ENCODE measurements at regions not wholly inside any gene's neighbourhood (a gene's known extent, or its start where the extent isn't known, plus 50 kb on each side); places are given as distances from the start of the nearest gene placed in this dataset.

DNA sequence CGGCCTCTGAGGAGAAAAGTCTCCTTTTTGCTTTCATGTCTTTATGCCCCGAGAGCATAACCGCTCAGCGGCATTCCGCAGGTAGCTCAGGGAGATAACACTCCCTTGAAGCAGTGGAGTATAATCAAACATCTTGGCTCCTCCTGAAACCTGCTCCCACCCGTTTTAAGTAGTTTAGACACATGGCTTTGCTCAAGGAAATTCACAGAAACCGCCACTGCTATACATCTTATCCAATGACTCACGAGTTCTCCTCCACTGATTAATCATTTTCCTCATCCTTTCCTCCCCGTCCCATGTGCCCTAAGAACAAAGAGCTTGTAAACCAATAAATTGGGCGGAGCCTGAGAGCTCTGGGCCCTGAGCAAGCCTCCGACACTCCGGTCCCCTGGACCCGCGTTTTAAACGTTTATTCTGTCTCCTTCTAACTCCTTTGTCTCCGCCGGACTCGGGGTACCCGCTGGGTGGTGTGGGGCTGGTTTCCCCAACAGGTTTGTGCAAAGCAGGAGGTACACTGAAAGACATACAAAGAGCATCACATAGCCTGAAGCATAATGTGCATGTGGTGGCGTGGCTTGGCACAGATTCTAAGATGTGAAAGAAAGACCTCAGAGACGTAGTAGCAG is 401.2 kb downstream of the TLL1 start:
- DNase-seq (ENCODE audit: low read depth) = no peak

DNA sequence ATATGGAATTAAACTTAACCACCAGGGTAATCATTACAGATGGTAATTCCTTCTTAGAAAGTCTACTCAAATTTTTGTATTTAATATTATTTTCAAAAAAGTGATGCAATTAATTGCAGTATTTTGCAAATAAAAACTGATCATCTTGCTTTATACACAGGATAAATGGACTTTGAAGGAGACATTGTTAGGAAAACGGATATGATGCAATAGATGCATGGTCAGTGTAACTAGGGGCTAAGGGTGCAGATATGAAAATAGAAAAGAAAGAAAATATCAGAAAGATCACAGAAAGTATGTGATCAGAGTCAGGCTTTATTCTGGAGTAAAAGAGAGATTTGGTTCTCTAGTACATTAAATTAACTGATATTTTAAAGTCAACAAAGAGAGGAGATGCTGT is 401.7 kb downstream of the TLL1 start:
- no peak for DNase-seq (ENCODE audit: low read depth)

DNA sequence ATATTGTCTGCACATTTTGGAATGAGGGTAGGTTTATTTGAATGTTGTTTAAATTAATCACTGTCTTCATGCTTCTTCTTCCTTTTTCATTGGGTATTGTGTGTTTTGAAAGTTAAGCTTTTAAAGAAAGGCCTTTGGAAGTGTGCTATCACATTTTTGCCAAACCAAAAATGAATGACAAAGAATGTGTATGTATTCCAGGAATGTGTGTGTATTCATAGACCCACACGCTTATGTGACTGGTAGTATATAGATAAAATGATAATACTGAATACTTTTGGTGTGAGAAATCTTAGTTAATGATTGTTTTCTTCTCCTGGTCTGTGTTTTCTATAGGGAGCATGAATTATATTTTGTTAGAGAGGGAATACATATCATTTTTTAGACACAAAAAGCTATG is 404.4 kb downstream of the TLL1 start:
- no peak for DNase-seq (ENCODE audit: low read depth)

DNA sequence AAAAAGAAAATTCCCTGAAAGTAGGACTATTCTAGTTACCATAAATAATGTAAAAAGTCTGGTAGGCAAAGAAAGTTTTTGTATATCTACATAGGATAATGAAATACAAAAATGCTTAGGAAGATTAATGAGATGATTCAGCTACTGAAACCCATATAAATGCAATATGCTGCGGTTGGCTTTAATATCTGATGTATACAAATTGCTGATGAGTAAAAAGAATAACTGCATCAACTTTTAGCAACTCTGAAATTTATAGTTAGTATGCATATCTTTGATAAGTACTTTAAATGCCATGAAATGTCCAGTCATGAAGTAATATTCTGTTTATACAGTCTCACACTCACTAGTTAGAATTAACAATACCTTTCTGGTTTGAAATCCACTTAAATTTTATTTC is 404.8 kb downstream of the TLL1 start:
- no peak for DNase-seq (ENCODE audit: low read depth)

DNA sequence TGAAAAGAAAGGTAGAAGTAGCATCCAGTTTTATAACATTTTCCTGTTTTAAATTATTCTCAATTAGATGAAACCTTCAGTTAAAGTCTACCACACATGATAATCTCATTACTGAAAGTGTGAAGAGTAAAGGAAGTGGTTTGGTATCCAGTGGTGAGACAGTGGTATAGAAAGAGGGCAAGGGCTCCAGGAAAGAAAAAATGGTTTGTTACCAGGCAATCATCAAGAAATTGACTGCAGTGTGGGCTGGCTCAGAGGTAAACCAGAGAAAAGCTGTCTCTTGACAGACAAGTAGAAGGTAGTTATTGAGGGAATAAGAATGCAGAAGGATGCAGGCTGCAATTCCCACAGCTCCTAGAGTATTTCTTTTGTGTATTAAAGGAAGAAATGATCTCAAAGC is 406.2 kb downstream of the TLL1 start:
- DNase-seq (ENCODE audit: low read depth) = no peak

DNA sequence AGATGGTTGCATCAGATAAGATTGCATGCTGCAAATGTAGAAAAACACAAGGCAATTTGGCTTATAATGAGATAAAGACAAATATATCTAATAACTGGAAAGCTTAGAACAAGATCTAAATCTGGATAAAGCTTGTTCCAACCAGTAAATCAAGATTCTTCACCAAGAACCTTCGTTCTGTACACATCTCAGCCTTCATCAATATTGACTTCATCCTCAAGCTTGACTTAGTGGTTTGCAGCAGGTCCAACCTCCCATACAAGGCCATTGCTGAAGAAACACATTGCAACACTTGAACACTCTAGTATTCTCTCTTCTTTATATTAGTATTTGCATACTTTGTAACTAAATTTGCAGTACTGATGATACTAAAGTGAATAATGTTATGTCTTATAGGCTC is 407.6 kb downstream of the TLL1 start:
- no peak for DNase-seq (ENCODE audit: low read depth)

DNA sequence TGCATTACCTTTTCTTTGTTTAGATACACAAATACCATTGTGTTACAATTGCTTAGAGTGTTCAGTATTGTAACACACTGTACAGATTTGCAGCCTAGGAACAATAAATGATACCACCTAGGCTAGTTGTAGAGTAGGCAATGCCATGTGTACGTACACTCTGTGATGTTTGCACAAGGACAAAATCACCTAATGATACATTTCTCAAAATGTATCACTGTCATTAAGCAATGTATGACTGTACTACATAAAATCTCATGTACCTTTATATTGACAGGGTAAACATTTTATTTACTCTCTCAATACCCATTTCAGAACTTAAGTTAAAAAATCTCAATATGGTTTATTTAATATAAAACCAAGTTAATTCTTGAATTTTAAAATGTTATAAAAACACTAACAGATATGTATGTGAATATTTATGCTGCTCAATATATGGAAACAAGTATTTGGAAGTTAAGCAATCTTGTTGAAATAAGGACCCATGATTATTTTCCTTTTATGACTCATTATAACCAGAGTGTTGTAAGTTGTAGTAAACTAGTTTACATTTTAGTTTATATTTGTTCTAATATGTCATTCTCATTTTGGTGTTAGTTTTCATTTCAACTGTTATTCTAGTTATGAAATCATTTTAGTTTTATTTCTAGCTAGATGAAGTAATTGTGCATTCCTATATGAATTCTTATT is 409.2 kb downstream of the TLL1 start:
- DNase-seq (ENCODE audit: low read depth) = no peak

DNA sequence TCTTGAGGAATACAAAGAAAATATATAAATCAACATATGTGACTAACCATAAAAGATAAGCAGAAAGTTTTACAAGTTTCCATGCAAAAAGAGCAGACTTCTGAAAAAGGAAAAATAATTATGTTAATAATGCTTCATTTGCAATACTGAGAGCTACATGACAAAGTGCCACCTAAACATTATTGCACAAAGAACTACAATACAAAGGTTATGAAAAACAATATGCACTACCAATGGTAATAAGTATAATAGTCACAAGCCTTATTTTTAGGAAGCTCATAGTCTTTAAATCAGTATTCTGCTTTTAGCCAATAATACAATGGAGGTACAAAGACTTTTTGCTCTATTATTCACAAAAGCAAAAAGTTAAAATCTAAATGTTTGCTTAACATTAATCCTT is 411.2 kb downstream of the TLL1 start:
- no peak for DNase-seq (ENCODE audit: low read depth)

DNA sequence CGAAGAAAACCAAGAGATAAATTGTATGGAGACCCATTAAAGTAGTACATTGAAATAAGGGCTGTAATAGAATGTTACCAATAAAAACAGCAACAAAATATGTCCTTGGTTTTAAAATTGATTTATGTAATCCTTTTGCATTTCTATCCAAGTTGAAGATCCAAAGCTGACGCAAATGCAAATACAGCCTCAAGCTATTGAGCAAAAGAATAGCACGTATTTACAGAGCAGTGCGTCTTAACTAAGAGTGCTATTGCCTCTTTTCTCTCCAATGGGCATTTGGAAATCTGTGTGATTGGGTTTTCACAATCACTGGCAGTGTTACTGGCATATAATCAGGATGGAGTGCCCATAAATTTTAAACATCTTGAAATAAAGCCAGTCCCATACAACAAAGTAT is 417.4 kb downstream of the TLL1 start:
- DNase-seq (ENCODE audit: low read depth) = no peak

DNA sequence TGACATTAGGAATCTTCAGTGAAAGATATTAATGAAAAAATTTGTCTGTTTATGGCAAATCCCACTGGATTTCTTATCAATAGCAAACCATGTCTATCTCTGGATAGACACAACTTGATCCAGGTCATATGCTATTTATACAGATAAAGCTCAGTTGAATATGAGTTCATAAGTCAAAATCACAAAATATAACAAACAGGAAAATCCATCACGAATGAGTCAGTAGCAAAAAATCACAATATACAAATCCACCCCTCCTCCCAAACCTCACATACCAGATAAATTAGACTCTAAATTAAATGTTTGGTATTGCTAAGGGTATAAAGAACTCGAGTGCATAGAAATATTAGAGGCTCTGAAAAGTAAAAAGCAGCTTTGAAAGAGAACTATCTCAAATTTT is 420.5 kb downstream of the TLL1 start:
- DNase-seq (ENCODE audit: low read depth) = peak; percentile 42

DNA sequence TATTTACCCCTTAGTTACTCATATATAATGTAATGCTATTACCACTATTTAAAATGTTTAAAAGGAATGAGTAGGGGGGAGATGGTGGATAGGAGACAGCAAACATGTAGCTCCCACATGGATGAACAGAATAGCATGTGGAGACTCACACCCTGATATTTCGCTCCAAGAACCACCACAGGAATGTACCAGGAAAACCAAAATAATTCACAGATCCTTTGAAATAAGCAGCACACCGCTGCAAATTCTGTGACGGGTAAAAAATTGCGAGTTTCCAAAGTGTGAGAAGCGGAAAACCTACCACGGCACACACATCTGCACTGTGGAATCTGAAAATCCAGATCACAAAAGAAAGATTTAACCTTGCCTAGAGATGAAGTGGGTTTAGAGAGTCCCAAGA is 428.2 kb downstream of the TLL1 start:
- DNase-seq (ENCODE audit: low read depth) = peak; percentile 48

DNA sequence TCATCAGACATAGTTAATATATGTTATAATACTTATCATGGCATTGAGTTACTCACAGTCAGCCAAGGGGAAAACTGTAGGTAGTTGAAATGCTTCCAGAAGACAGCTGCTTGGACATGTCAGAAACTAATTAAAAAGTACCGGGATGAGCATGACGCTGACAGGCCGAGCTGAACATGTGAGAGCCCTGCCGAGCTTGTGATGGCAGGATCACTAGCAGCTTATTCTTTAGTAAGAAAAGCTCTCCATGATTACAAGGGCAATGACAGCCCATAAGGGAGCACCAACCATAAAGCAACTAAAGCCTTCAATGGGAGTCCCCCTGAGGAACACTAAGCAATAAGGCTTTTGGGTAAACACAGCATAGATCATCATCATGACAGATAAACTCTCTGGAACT is 435.6 kb downstream of the TLL1 start:
- no peak for DNase-seq (ENCODE audit: low read depth)

DNA sequence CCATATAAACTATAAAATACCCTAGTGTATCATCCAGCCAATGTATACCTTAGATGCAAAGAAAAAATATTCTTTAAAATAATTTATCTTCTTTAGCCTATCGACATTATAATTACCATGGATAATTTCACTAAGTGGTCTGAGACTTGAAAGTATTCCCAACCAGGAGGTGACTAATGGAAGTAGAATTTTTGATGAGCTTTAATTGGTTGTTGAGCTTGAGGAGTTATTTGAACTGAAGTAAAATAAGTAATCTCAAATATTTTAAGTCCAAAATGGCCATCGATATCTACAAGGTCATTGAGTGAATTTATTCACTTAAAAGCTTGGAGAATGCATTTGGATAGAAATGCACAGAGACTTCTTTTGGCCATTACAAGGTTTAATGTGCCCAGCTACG is 436.2 kb downstream of the TLL1 start:
- DNase-seq (ENCODE audit: low read depth) = no peak

DNA sequence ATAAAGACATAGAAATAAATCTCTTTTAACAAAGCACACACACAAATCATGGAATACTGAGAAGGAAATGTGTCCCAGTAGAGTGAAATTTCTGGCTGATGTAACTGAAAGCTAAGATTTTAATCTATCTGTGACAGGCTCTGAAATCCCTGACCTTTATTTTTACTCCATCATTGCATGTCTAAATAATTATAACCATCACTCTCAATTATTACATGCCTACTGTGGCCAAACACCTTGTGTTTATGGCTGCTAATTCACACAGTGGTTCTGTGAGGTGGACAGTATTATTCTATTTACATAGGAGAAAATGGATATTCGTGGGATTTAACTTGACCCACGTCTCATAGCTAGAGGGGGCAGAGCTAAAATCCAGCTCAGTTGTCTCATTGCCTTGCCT is 438.1 kb downstream of the TLL1 start:
- no peak for DNase-seq (ENCODE audit: low read depth)

DNA sequence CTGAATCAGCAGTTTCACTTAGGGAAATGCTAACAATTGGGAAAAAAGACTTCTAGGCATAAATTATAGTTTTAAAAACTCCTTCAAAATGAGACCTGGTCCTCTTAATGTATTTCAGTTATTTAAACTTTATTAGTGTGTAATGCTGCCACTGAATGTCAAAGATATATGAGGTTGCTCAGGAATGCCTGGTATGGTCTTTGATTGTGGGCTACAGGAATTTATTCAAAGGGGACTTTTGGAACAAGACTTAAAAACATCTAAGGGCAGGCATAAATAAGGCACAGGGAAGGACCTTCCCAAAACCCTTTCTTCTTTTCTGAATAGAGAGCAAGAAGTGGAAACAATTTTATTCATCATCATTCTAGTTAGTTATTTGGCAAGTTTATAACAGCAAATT is 439.1 kb downstream of the TLL1 start:
- no peak for DNase-seq (ENCODE audit: low read depth)

DNA sequence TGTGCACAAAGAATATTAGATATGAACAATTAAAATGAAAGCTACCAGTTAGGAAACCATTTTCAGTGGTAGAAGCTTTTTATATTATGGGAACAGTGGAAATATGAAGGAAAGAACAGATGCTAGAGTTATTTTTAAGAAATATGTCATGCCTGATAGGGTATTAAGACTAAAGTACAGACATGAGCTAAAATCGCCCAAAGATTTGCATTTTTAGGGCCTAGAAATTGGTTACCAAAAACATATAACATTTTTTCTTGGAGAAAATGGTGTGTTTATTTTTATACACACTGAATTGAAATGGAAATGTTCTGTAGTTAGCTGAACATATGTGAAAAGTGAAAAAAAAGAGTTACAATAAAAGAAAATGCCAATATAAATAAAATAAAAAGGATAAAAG is 441.9 kb downstream of the TLL1 start:
- DNase-seq (ENCODE audit: low read depth) = no peak

DNA sequence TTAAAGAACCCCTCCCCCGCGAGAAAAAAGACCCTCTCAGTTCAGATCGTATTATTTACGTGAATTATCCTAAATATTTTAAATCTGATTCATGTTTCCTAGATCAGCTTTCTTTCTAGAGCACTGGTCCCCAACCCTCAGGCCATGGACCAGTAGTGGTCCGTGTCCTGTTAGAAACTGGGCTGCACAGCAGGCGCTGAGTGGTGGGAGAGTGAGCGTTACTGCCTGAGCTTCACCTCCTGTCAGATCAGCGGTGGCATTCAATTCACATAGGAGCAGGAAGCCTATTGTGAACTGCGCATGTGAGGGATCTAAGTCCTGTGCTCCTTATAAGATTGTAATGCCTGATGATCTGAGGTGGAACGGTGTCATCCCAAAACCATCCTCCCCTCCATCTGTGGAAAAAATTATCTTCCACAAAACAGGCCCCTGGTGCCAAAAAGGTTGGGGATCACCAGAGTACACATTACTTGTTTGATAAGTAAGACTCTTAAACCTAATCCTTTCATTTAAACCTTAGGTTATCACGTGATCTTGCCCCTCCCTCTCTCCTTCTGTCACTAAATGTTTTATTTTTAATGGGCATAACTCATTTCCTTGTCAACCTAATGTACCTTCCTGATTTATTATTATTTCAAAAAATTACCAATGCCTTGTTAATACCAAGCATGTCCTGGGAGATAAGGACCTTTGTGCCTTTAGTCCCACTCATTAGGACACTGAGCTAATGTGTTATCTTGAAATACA is 442.9 kb downstream of the TLL1 start:
- DNase-seq (ENCODE audit: low read depth) = no peak

DNA sequence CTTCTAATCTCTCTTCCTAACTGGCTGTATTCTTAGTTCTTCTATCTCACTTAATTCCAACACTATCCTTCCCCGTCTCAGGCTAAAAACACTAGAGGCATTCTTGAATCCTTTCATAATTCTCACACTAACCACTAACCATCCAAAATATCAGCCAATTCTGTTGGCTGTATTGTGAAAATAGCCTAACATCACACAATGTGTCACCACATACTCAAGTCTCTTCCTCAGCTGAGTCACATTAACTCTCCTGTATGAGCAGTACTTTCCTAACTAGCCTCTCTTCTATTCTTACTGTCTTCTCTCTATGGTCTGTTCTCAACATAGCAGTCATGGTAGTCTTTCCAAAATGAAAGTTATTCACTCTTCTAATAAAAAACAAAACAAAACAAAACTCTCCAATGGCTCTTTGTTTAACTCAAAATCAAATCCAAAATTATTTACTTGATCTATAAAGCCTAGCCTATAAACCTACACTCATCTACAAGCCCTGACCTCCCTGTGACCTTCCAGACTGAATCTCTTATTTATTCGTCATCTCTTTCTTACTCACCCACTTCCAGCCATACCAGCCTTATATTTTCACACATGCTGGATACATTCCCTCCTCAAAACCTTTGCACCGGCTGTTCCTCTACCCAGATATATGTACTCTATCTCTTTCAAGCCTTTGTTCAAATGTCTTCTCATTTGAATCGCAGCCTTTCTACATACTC is 445.9 kb downstream of the TLL1 start:
- peak; percentile 85 for DNase-seq (ENCODE audit: low read depth)

DNA sequence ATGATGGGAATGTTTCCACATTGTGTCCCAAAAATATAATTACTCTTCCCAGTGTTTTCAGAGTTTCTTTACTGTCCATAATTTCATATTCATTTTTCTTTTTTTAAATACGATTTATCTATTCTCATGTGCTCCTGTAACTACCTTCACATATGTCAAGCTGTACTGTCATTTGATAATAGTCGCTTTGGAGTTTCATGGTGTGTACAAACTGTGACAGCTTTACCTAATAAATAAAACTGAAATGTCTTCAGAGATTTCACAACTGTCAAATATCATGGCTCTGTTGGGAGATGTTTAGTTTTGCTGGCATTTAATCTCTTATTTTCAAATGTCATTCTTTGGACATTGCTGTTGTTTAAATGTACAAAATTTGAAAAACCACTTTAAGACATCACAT is 450.2 kb downstream of the TLL1 start:
- DNase-seq (ENCODE audit: low read depth) = no peak

DNA sequence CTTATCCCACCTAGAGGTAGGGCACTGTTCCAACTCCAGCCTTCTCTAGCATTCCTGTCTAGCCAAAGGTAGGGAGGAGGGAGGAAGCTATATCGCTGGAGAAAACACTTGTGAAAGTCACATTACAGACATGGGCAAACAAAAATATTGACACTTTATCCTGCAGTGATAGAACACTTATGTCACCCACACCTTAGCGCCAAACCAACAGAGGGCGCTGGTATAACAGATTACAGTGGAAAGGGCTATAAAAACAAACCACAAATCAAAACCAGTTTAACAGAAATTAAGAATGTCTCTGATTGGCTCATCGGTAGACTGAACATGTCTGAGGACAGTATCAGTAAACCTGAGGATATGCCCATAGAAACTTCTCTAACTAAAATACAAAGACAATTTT is 451.3 kb downstream of the TLL1 start:
- no peak for DNase-seq (ENCODE audit: low read depth)

DNA sequence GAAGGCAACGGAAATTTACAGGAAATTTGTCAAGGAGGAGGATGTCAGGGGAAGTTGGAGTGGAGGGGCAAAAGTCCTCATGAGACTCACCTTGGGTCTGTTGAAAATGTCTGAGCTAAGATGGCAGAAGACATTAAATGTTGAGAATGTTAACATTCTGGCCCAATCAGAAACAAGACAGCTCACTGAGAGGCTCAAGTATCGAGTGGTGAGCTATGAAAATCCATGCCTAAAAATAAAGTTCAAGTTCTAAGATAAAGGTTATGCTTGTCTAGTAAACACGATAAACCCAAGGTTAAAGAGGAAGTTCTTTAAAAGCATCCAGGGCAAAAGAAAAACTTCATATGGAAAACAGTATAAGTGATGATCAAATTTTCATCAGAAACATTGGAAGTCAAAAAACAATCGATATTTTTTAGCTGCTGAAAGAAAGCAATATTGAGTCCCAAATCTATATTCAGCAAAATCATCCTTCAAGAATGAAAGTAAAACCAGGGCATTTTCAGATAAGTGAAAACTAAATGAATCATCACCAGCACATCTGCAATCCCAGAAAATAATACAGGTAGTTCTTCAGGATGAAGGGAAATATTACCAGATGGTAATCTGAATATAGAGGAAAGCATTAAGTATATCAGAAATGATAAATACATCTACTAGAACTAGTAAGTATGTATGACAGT is 462.4 kb downstream of the TLL1 start:
- DNase-seq (ENCODE audit: low read depth) = no peak

DNA sequence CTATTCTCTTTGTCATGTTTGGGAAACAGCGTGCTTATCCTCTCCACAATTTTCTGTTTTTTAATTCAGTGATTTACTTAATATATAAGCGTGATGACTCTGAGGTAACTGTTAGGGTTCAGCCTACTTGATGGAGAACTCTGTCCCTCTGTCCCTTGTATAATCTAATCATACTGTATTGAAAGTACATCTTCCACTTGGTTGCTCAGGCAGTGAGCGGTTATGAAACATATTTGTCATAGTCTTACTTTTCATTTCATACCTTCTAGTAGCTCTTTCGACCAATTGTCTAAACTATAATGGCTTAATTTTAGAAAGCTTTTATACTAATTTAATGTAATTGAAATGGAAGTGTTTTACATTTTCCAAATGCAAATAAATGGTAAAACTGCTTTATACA is 469.0 kb downstream of the TLL1 start:
- no peak for DNase-seq (ENCODE audit: low read depth)

Measured in non-pigmented ciliary epithelial cell (primary cell).